ENCODE measurements at regions not wholly inside any gene's neighbourhood (a gene's known extent, or its start where the extent isn't known, plus 50 kb on each side); places are given as distances from the start of the nearest gene placed in this dataset.

DNA sequence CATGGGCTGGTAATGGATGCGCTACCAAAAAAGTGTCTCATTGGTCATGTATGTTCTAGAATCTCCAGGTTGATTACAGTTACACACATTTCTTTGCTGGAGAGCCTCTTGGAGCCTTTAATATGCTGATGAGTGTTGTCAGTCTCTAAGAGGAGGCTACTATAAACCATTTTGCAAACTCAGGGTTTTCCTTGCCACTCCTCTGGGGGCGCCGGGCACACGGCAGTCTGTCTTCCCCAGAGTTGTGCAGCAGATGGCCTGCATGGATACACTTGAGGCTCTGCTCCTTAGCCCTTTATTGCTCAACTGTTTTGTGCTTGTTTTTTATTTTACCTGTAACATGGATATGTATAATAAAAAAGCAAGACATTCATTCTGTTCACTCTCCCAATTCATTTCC lies 196.5 kb downstream of the ACTR3B start:
- TF ChIP-seq POLR2AphosphoS5 (IDR thresholded peaks at IDR 0.05; ENCODE audit: low read depth, low read length): no peak
- TF ChIP-seq, protein P1, sequence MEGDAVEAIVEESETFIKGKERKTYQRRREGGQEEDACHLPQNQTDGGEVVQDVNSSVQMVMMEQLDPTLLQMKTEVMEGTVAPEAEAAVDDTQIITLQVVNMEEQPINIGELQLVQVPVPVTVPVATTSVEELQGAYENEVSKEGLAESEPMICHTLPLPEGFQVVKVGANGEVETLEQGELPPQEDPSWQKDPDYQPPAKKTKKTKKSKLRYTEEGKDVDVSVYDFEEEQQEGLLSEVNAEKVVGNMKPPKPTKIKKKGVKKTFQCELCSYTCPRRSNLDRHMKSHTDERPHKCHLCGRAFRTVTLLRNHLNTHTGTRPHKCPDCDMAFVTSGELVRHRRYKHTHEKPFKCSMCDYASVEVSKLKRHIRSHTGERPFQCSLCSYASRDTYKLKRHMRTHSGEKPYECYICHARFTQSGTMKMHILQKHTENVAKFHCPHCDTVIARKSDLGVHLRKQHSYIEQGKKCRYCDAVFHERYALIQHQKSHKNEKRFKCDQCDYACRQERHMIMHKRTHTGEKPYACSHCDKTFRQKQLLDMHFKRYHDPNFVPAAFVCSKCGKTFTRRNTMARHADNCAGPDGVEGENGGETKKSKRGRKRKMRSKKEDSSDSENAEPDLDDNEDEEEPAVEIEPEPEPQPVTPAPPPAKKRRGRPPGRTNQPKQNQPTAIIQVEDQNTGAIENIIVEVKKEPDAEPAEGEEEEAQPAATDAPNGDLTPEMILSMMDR (IDR thresholded peaks at IDR 0.05): no peak; the same call in 1 of the 2 replicates
- TF ChIP-seq REST (IDR thresholded peaks at IDR 0.05; ENCODE audit: insufficient read depth in 1 of 2, low read depth in 2 of 2, low read length in 1 of 2): no peak
- no peak for TF ChIP-seq SIN3A (IDR thresholded peaks at IDR 0.05; ENCODE audit: borderline replicate concordance, insufficient read depth, low read depth, low read length)
